ENCODE measurements at regions not wholly inside any gene's neighbourhood (a gene's known extent, or its start where the extent isn't known, plus 50 kb on each side); places are given as distances from the start of the nearest gene placed in this dataset.
"Not testable (repeated sequence)": the region's sequence is repeated elsewhere in the genome, so short reads cannot be mapped to it uniquely, and the experiment has no call there.

GRCh38 chr5:142398011-142398729 is 73.3 kb upstream of the SPRY4 start:
- H3K4me3 ChIP-seq (ENCODE audit: low read length); H3K36me3 ChIP-seq (ENCODE audit: control insufficient read depth, insufficient read depth, low read length); H3K27me3 ChIP-seq (ENCODE audit: control insufficient read depth, insufficient read depth, low read length); DNase-seq (ENCODE audit: low read depth, low spot score); H3K9me3 ChIP-seq (ENCODE audit: control insufficient read depth, insufficient read depth, low read length); H3K4me1 ChIP-seq (ENCODE audit: control insufficient read depth, insufficient read depth, low read length); H3K27ac ChIP-seq (ENCODE audit: low read length): not testable (repeated sequence)
- no CpG with 5 or more reads among the region's 13 CpGs for WGBS (ENCODE audit: insufficient coverage, insufficient read length)

GRCh38 chr5:142397178-142397577 is 72.4 kb upstream of the SPRY4 start:
- H3K27ac ChIP-seq (ENCODE audit: low read length): no peak overlapping the region
- H3K9me3 ChIP-seq (ENCODE audit: control insufficient read depth, insufficient read depth, low read length): no peaks in the 10 kb centered on the region
- no peaks in the 10 kb centered on the region; the same call in 1 of the 2 replicates for H3K4me1 ChIP-seq (ENCODE audit: control insufficient read depth, insufficient read depth, low read length)
- no peaks in the 10 kb centered on the region for H3K27me3 ChIP-seq (ENCODE audit: control insufficient read depth, insufficient read depth, low read length)
- DNase-seq (ENCODE audit: low read depth, low spot score): no peak
- H3K4me3 ChIP-seq (ENCODE audit: low read length): no peak overlapping the region
- no peaks in the 10 kb centered on the region for H3K36me3 ChIP-seq (ENCODE audit: control insufficient read depth, insufficient read depth, low read length)
- no CpG with 5 or more reads among the region's 3 CpGs for WGBS (ENCODE audit: insufficient coverage, insufficient read length)

- no peak for DNase-seq (ENCODE audit: low read depth, low spot score)
- Histone ChIP-seq H3K27me3 (ENCODE audit: control insufficient read depth, insufficient read depth, low read length) (no peaks in the 10 kb centered on the region), H3K4me3 (ENCODE audit: low read length) (no peak overlapping the region), H3K27ac (ENCODE audit: low read length) (no peak overlapping the region), H3K36me3 (ENCODE audit: control insufficient read depth, insufficient read depth, low read length) (no peaks in the 10 kb centered on the region), H3K4me1 (ENCODE audit: control insufficient read depth, insufficient read depth, low read length) (no peaks in the 10 kb centered on the region; the same call in 1 of the 2 replicates), H3K9me3 (ENCODE audit: control insufficient read depth, insufficient read depth, low read length) (no peaks in the 10 kb centered on the region)
- no CpG with 5 or more reads among the region's 2 CpGs for WGBS (ENCODE audit: insufficient coverage, insufficient read length)
These were observed 71.7 kb upstream of the SPRY4 start for GRCh38 chr5:142396436-142397038.

- H3K9me3 ChIP-seq (ENCODE audit: control insufficient read depth, insufficient read depth, low read length): no peaks in the 10 kb centered on the region
- no peak overlapping the region for H3K27ac ChIP-seq (ENCODE audit: low read length)
- no peaks in the 10 kb centered on the region for H3K27me3 ChIP-seq (ENCODE audit: control insufficient read depth, insufficient read depth, low read length)
- H3K36me3 ChIP-seq (ENCODE audit: control insufficient read depth, insufficient read depth, low read length): no peaks in the 10 kb centered on the region
- no CpG with 5 or more reads among the region's 4 CpGs for WGBS (ENCODE audit: insufficient coverage, insufficient read length)
- no peak overlapping the region for H3K4me3 ChIP-seq (ENCODE audit: low read length)
- no peak for DNase-seq (ENCODE audit: low read depth, low spot score)
- peaks cover 4% of the 10 kb centered on the region; the same call in 1 of the 2 replicates for H3K4me1 ChIP-seq (ENCODE audit: control insufficient read depth, insufficient read depth, low read length)
These were observed 70.5 kb upstream of the SPRY4 start for GRCh38 chr5:142395334-142395733.

- DNase-seq (ENCODE audit: low read depth, low spot score): no peak
- Histone ChIP-seq H3K27me3 (ENCODE audit: control insufficient read depth, insufficient read depth, low read length) (no peaks in the 10 kb centered on the region), H3K4me1 (ENCODE audit: control insufficient read depth, insufficient read depth, low read length) (peaks cover 9% of the 10 kb centered on the region; the same call in 1 of the 2 replicates), H3K27ac (ENCODE audit: low read length) (no peak overlapping the region), H3K36me3 (ENCODE audit: control insufficient read depth, insufficient read depth, low read length) (no peaks in the 10 kb centered on the region), H3K4me3 (ENCODE audit: low read length) (no peak overlapping the region), H3K9me3 (ENCODE audit: control insufficient read depth, insufficient read depth, low read length) (no peaks in the 10 kb centered on the region)
- WGBS (ENCODE audit: insufficient coverage, insufficient read length): no CpG with 5 or more reads among the region's 8 CpGs
These were observed 66.4 kb upstream of the SPRY4 start for GRCh38 chr5:142391058-142391845.

- no peak overlapping the region for H3K27ac ChIP-seq (ENCODE audit: low read length)
- no peaks in the 10 kb centered on the region for H3K27me3 ChIP-seq (ENCODE audit: control insufficient read depth, insufficient read depth, low read length)
- no peak for DNase-seq (ENCODE audit: low read depth, low spot score)
- H3K9me3 ChIP-seq (ENCODE audit: control insufficient read depth, insufficient read depth, low read length): no peaks in the 10 kb centered on the region
- H3K36me3 ChIP-seq (ENCODE audit: control insufficient read depth, insufficient read depth, low read length): no peaks in the 10 kb centered on the region
- H3K4me1 ChIP-seq (ENCODE audit: control insufficient read depth, insufficient read depth, low read length): peaks cover 9% of the 10 kb centered on the region; the same call in 1 of the 2 replicates
- H3K4me3 ChIP-seq (ENCODE audit: low read length): no peak overlapping the region
- WGBS (ENCODE audit: insufficient coverage, insufficient read length): no CpG with 5 or more reads among the region's 3 CpGs
These were observed 65.5 kb upstream of the SPRY4 start for GRCh38 chr5:142390334-142390733.

GRCh38 chr5:142388696-142389095 is 63.9 kb upstream of the SPRY4 start:
- Histone ChIP-seq H3K36me3 (ENCODE audit: control insufficient read depth, insufficient read depth, low read length) (no peaks in the 10 kb centered on the region), H3K9me3 (ENCODE audit: control insufficient read depth, insufficient read depth, low read length) (no peaks in the 10 kb centered on the region), H3K4me3 (ENCODE audit: low read length) (no peak overlapping the region), H3K4me1 (ENCODE audit: control insufficient read depth, insufficient read depth, low read length) (peaks cover 9% of the 10 kb centered on the region; the same call in 1 of the 2 replicates), H3K27ac (ENCODE audit: low read length) (no peak overlapping the region), H3K27me3 (ENCODE audit: control insufficient read depth, insufficient read depth, low read length) (no peaks in the 10 kb centered on the region)
- no CpG with 5 or more reads among the region's 1 CpG for WGBS (ENCODE audit: insufficient coverage, insufficient read length)
- no peak for DNase-seq (ENCODE audit: low read depth, low spot score)

GRCh38 chr5:142387024-142387682 is 62.3 kb upstream of the SPRY4 start:
- no peak for DNase-seq (ENCODE audit: low read depth, low spot score)
- Histone ChIP-seq H3K4me1 (ENCODE audit: control insufficient read depth, insufficient read depth, low read length) (peaks cover 9% of the 10 kb centered on the region; the same call in 1 of the 2 replicates), H3K4me3 (ENCODE audit: low read length) (no peak overlapping the region), H3K9me3 (ENCODE audit: control insufficient read depth, insufficient read depth, low read length) (no peaks in the 10 kb centered on the region), H3K27me3 (ENCODE audit: control insufficient read depth, insufficient read depth, low read length) (no peaks in the 10 kb centered on the region), H3K27ac (ENCODE audit: low read length) (no peak overlapping the region), H3K36me3 (ENCODE audit: control insufficient read depth, insufficient read depth, low read length) (no peaks in the 10 kb centered on the region)
- WGBS (ENCODE audit: insufficient coverage, insufficient read length): no CpG with 5 or more reads among the region's 3 CpGs

GRCh38 chr5:142386137-142387023 is 61.6 kb upstream of the SPRY4 start:
- peaks cover 9% of the 10 kb centered on the region; the same call in 1 of the 2 replicates for H3K4me1 ChIP-seq (ENCODE audit: control insufficient read depth, insufficient read depth, low read length)
- DNase-seq (ENCODE audit: low read depth, low spot score): no peak
- H3K9me3 ChIP-seq (ENCODE audit: control insufficient read depth, insufficient read depth, low read length): no peaks in the 10 kb centered on the region
- no peaks in the 10 kb centered on the region for H3K36me3 ChIP-seq (ENCODE audit: control insufficient read depth, insufficient read depth, low read length)
- H3K4me3 ChIP-seq (ENCODE audit: low read length): no peak overlapping the region
- no CpG with 5 or more reads among the region's 8 CpGs for WGBS (ENCODE audit: insufficient coverage, insufficient read length)
- H3K27me3 ChIP-seq (ENCODE audit: control insufficient read depth, insufficient read depth, low read length): no peaks in the 10 kb centered on the region
- H3K27ac ChIP-seq (ENCODE audit: low read length): no peak overlapping the region

Measured in iPS DF 6.9 (cell line).